ENCODE measurements at regions not wholly inside any gene's neighbourhood (a gene's known extent, or its start where the extent isn't known, plus 50 kb on each side); places are given as distances from the start of the nearest gene placed in this dataset.
"Not testable (repeated sequence)": the region's sequence is repeated elsewhere in the genome, so short reads cannot be mapped to it uniquely, and the experiment has no call there.

DNA sequence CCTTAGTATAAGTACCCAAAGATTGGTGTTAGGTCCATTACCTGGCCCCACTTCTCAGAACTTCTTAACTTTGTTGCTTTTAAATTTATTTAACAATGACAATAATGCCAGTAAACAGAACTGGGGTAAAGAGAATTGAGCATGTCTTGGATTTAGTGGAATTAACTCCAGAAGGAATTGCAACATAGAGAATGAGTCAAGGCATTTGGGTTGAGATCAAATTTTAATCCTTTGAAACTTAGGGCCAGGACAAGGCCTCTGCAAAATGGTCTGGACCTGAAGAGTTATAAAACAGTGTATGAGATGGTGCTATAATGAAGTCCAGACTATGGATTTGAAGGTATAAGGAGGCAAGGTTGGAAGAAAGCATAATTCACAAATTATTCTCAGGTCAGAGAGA lies 1030.4 kb downstream of the SLITRK5 start:
- H3K9me3 Mint-ChIP-seq: peaks cover 0 to 17% (median 7%) of the 10 kb centered on the region in 9 donors
- H3K27ac Mint-ChIP-seq: no peak overlapping the region
- peaks cover 0 to 4% (median 0%) of the 10 kb centered on the region in 3 donors for H3K36me3 Mint-ChIP-seq
- DNase-seq (no peak), ATAC-seq (no peak)
- H3K27me3 Mint-ChIP-seq: no peaks in the 10 kb centered on the region
- POLR2A ChIA-PET: no interaction called here
- no peak overlapping the region for H3K4me3 Mint-ChIP-seq
- H3K4me1 Mint-ChIP-seq: peaks cover 0 to 5% (median under 1%) of the 10 kb centered on the region in 4 donors

DNA sequence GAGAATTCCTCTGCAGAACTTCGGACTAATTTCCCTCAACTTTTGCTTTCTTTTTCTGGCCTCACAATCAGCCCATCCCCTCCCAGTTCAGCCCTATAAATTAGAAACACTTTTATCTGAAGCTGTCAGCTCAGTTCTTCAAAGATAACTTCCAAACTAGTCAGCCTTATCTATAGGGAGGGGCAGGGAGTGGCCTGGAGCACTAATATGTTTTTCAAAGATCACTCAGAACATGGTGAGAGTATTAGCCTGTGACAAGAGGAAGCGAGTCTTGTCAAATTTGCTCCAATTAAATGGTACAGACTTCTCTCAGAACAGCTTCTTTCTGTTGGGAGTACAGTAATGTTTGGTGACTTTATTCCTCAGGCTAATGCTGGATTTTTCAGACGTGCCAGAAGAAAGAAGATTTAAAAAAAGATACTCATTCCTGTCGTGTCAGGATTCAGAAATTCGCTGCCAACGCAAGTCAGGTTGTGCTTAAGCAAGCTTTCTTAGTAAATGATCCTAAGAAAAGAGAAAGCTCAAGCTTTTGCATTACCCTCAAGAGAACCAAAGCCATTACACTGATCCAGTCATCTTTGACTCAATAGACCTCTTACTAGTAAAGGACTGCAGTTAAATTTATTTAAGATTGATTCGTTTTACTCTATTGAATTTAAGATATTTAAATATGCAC lies 1033.6 kb downstream of the SLITRK5 start:
- Mint-ChIP-seq H3K4me1 (peaks cover 0 to 21% (median 4%) of the 10 kb centered on the region in 4 donors), H3K36me3 (peaks cover 0 to 4% (median 0%) of the 10 kb centered on the region in 3 donors), H3K27ac (no peak overlapping the region), H3K27me3 (no peaks in the 10 kb centered on the region), H3K9me3 (peaks cover 0 to 13% (median 4%) of the 10 kb centered on the region in 9 donors), H3K4me3 (peak overlapping the region in 5 of 10 donors; percentile 9 to 54 (median 37))
- POLR2A ChIA-PET: no interaction called here
- no peak for ATAC-seq
- DNase-seq: no peak

GRCh38 chr13:88707646-88708045 lies 1036.5 kb downstream of the SLITRK5 start:
- POLR2A ChIA-PET: no interaction called here
- peak; percentile 41 to 68 for ATAC-seq
- H3K4me3 Mint-ChIP-seq: peak overlapping the region in 5 of 10 donors; percentile 8 to 73 (median 12)

GRCh38 chr13:88717946-88718345 lies 1046.8 kb downstream of the SLITRK5 start:
- Mint-ChIP-seq H3K4me1 (no peaks in the 10 kb centered on the region), H3K27ac (no peak overlapping the region), H3K36me3 (no peaks in the 10 kb centered on the region), H3K4me3 (no peak overlapping the region), H3K9me3 (peaks cover 0 to 15% (median 4%) of the 10 kb centered on the region in 9 donors), H3K27me3 (no peaks in the 10 kb centered on the region)
- POLR2A ChIA-PET: no interaction called here
- DNase-seq (no peak), ATAC-seq (no peak)

More at GRCh38 chr13:88707646-88708045, 1036.5 kb downstream of the SLITRK5 start:
- peaks cover 0 to 21% (median 5%) of the 10 kb centered on the region in 4 donors for H3K4me1 Mint-ChIP-seq
- peak overlapping the region in 2 of 10 donors; percentile 38 to 75 for H3K27ac Mint-ChIP-seq
- no peaks in the 10 kb centered on the region for H3K36me3 Mint-ChIP-seq
- peaks cover 0 to 17% (median 1%) of the 10 kb centered on the region in 9 donors for H3K9me3 Mint-ChIP-seq
- no peaks in the 10 kb centered on the region for H3K27me3 Mint-ChIP-seq
- DNase-seq: peak in 2 of 10 donors; percentile 2 to 31

DNA sequence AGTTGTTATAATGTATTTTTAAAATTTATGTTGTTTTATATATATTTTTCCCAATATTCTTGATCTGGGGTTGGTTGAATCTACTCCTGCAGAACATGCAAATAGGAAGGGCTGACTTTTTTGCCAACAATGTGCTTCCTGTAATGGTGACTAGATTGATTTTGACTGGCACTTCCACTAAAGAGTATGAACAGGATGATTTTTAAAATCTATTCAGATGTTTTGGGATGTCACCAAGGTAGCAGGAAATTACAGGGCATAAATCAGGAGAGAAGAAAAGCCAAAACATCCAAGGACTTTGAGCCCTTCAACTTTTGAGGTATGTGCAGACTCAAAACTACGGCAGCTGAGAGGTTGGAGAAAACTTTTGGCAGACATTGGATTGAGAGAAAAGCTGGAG lies 1047.6 kb downstream of the SLITRK5 start:
- H3K4me3 Mint-ChIP-seq: no peak overlapping the region
- peaks cover 0 to 20% (median 7%) of the 10 kb centered on the region in 9 donors for H3K9me3 Mint-ChIP-seq
- H3K27ac Mint-ChIP-seq: no peak overlapping the region
- H3K27me3 Mint-ChIP-seq: no peaks in the 10 kb centered on the region
- H3K4me1 Mint-ChIP-seq: no peaks in the 10 kb centered on the region
- DNase-seq: no peak
- POLR2A ChIA-PET: no interaction called here
- H3K36me3 Mint-ChIP-seq: no peaks in the 10 kb centered on the region
- ATAC-seq: no peak

DNA sequence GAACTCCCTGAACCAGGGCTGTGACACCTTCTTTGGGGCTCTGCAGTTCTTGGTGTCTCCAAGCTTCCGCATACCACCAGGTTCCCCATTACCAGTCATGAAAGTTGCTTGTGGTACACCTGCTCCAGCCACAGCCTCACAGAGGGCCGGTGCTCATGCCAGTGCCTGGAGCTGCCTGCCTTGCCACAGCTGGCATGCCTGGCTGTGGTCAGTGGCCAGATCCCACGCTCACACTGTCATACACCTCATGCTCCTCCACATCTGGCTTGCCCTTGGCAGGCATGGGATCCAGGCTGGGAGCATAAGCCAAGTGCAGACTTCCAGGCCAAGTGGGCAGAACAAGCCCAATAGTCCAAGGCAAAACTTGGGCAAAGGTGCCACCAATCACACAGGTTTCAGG lies 1054.9 kb downstream of the SLITRK5 start:
- DNase-seq: no peak
- no peak for ATAC-seq
- POLR2A ChIA-PET: no interaction called here
- Mint-ChIP-seq H3K4me3 (no peak overlapping the region), H3K27me3 (no peaks in the 10 kb centered on the region), H3K9me3 (peaks cover 0 to 18% (median 6%) of the 10 kb centered on the region in 9 donors), H3K27ac (peak overlapping the region in 1 of 10 donors; percentile 92), H3K36me3 (no peaks in the 10 kb centered on the region), H3K4me1 (peaks cover 0 to 5% (median 1%) of the 10 kb centered on the region in 4 donors)

DNA sequence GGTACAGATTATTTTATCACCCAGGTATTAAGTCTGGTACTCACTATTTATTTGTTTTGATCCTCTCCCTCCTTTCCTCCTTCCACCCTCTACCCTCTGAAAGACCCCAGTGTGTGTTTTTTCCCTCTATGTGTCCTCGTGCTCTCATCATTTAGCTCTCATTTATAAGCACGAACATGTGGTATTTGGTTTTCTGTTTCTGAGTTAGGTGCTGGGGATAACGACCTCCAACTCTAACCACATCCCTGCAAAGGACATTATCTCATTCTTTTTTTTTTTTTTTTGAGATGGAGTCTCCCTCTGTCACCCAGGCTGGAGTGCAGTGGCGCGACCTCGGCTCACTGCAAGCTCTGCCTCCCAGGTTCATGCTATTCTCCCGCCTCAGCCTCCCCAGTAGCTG lies 1056.1 kb downstream of the SLITRK5 start:
- H3K27ac Mint-ChIP-seq: peak overlapping the region in 1 of 10 donors; percentile 26

GRCh38 chr13:88729605-88730004 lies 1058.4 kb downstream of the SLITRK5 start:
- ATAC-seq: no peak
- H3K36me3 Mint-ChIP-seq: no peaks in the 10 kb centered on the region
- H3K4me1 Mint-ChIP-seq: peaks cover 0 to 5% (median 1%) of the 10 kb centered on the region in 4 donors
- no peak overlapping the region for H3K27ac Mint-ChIP-seq
- no peak overlapping the region for H3K4me3 Mint-ChIP-seq
- POLR2A ChIA-PET: no interaction called here
- H3K27me3 Mint-ChIP-seq: no peaks in the 10 kb centered on the region
- DNase-seq: no peak
- H3K9me3 Mint-ChIP-seq: peaks cover 0 to 10% (median 2%) of the 10 kb centered on the region in 9 donors

More for the DNA sequence above, 1056.1 kb downstream of the SLITRK5 start:
- H3K27me3 Mint-ChIP-seq, H3K36me3 Mint-ChIP-seq, DNase-seq, H3K4me1 Mint-ChIP-seq, POLR2A ChIA-PET, H3K4me3 Mint-ChIP-seq, ATAC-seq: not testable (repeated sequence)
- peaks cover 0 to 18% (median 8%) of the 10 kb centered on the region in 9 donors for H3K9me3 Mint-ChIP-seq

DNA sequence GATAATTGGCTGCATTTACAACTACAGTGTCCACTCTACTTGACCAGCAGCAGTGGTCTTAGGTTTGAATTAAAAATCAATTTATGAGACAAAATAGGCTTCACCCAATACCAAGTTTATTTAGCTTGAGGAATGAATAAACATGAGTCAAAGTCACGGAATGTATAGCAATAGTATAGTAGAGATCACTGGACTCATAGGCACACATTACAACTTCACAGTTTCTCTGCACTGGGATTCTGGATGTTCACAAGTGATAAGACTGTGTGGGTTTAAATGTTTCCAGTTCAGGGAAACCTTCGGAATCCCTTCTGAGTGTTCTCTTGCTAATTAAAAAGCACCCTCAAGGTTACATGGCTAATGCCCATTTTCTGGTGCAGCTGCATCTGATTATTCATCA lies 1064.9 kb downstream of the SLITRK5 start:
- ATAC-seq (no peak), DNase-seq (no peak)
- POLR2A ChIA-PET: no interaction called here
- Mint-ChIP-seq H3K4me3 (no peak overlapping the region), H3K36me3 (no peaks in the 10 kb centered on the region), H3K27me3 (no peaks in the 10 kb centered on the region), H3K4me1 (no peaks in the 10 kb centered on the region), H3K9me3 (peaks cover 0 to 4% (median 0%) of the 10 kb centered on the region in 9 donors), H3K27ac (no peak overlapping the region)

- Mint-ChIP-seq H3K4me3 (no peak overlapping the region), H3K9me3 (peaks cover 0 to 10% (median 0%) of the 10 kb centered on the region in 9 donors), H3K36me3 (no peaks in the 10 kb centered on the region), H3K27ac (no peak overlapping the region), H3K27me3 (no peaks in the 10 kb centered on the region), H3K4me1 (no peaks in the 10 kb centered on the region)
- ATAC-seq (no peak), DNase-seq (no peak)
- POLR2A ChIA-PET: no interaction called here
These were observed 1068.0 kb downstream of the SLITRK5 start for GRCh38 chr13:88739195-88739594.

GRCh38 chr13:88744289-88744688 lies 1073.1 kb downstream of the SLITRK5 start:
- ATAC-seq (no peak), DNase-seq (no peak)
- no peaks in the 10 kb centered on the region for H3K4me1 Mint-ChIP-seq
- POLR2A ChIA-PET: no interaction called here
- H3K27ac Mint-ChIP-seq: no peak overlapping the region
- H3K4me3 Mint-ChIP-seq: no peak overlapping the region
- peaks cover 0 to 6% (median 0%) of the 10 kb centered on the region in 9 donors for H3K9me3 Mint-ChIP-seq
- H3K27me3 Mint-ChIP-seq: no peaks in the 10 kb centered on the region
- H3K36me3 Mint-ChIP-seq: no peaks in the 10 kb centered on the region

DNA sequence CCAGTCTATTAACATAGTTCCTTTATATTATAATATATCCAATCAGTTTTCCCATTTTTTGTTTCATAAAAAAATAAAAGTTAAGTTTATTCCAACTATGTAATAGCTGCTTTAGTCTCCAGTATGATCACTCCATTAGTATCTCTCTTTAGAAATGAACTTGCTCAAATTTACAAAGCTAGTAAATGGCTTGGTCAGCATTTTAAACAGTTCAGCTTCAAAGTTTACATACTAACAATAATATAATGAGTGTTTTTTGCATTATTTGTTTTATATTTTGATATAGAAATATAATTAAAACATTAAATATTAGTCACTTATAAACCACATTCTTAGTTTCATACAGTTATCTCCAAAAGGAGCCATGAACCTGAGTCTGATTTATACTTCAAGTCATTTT lies 1073.8 kb downstream of the SLITRK5 start:
- peaks cover 0 to 6% (median 0%) of the 10 kb centered on the region in 9 donors for H3K9me3 Mint-ChIP-seq
- H3K4me1 Mint-ChIP-seq: no peaks in the 10 kb centered on the region
- POLR2A ChIA-PET: no interaction called here
- no peaks in the 10 kb centered on the region for H3K36me3 Mint-ChIP-seq
- H3K27ac Mint-ChIP-seq: no peak overlapping the region
- DNase-seq (no peak), ATAC-seq (no peak)
- H3K27me3 Mint-ChIP-seq: no peaks in the 10 kb centered on the region
- no peak overlapping the region for H3K4me3 Mint-ChIP-seq

DNA sequence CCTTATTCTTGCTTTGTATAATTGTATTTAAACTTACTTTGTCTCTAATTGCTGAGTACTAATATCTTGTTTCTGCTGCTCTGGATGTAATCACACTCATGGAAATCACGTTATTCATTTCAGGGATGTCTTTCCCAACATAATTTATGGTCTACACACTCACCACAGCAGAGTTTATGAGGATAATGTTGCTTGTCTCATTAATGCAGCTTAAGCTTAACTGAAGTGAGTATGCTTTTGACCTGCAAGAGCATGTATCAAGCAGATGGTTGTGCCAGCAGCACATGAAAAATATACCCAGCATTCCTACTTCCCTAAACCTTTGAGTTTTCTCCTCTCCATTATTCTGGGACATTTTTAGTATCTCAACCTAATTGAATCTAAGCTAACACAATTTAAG lies 1080.9 kb downstream of the SLITRK5 start:
- Mint-ChIP-seq H3K4me3 (no peak overlapping the region), H3K9me3 (peaks cover 0 to 6% (median 2%) of the 10 kb centered on the region in 9 donors), H3K27me3 (no peaks in the 10 kb centered on the region), H3K4me1 (no peaks in the 10 kb centered on the region), H3K36me3 (no peaks in the 10 kb centered on the region), H3K27ac (no peak overlapping the region)
- DNase-seq (no peak), ATAC-seq (no peak)
- POLR2A ChIA-PET: no interaction called here

- Mint-ChIP-seq H3K4me3 (no peak overlapping the region), H3K9me3 (peaks cover 0 to 14% (median 3%) of the 10 kb centered on the region in 9 donors), H3K4me1 (no peaks in the 10 kb centered on the region), H3K36me3 (peaks cover 0 to 7% (median 0%) of the 10 kb centered on the region in 3 donors), H3K27ac (no peak overlapping the region), H3K27me3 (no peaks in the 10 kb centered on the region)
- POLR2A ChIA-PET: no interaction called here
- DNase-seq (no peak), ATAC-seq (no peak)
These were observed 1083.0 kb downstream of the SLITRK5 start for GRCh38 chr13:88754141-88754540.

Data from naive thymus-derived CD8-positive, alpha-beta T cell (primary cell).